ENCODE measurements at regions not wholly inside any gene's neighbourhood (a gene's known extent, or its start where the extent isn't known, plus 50 kb on each side); places are given as distances from the start of the nearest gene placed in this dataset.
"Not testable (repeated sequence)": the region's sequence is repeated elsewhere in the genome, so short reads cannot be mapped to it uniquely, and the experiment has no call there.

DNA sequence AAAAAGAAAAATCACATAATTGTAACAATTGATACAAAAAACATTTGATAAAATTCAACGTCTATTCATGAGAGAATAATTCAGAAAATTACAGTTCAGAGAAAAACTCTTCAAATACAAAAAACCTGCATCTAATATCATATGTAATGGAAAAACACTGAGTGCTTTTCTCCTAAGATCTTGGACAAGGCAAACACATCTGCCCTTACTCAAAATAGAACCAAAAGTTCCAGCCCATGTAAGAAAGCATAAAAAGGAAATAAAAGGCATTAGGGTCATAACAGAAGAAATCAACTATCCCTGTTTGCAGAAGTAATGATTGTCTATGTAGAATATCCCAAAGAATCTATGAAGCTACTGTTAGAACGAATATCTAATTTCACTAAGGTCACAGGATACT, 721.4 kb downstream of the RFPL4B start:
- DNase-seq (ENCODE audit: low read depth in 3 of 3, low spot score in 2 of 3), result no peak

DNA sequence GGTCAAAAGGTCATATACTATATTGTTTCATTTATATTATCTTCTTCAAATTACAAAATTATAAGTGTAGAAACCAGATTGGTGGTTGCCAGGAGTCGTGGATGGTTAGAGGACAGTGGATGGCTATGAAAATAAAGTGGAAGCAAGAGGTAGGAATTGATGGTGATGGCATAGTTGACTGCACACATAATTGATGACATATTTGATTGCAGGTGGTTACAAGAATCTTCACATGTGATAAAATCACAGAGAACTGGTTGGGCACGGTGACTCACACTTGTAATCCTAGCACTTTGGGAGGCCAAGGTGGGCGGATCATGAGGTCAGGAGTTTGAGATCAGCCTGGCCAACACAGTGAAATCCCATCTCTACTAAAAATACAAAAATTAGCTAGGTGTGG, 723.6 kb downstream of the RFPL4B start:
- not testable (repeated sequence) for DNase-seq (ENCODE audit: low read depth in 3 of 3, low spot score in 2 of 3)

DNA sequence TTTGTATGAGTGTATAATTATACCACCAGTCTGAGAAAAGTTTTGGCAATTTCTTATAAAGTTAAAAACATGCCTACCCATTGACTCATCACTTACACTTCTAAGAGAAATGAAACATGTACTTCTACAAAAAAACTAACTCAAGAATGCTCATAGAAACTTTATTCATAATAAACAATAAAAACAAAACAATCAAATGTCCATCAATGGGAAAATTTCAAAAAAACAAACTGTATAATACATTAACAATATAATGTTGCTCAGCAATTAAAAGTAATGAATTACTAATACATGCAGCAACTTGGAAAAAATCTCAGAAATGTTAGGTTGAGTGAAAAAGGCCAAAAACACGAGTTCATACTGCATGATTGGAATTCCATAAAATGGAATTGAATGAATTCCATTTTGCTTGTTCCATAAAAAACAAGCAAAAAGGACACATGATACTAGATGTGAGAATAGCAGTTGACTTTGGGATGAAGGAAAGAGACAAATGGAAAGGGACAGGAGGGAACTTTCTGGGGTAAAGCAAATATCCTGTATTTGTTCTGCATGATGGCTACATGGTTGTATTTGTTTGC, 726.6 kb downstream of the RFPL4B start:
- DNase-seq (ENCODE audit: low read depth in 3 of 3, low spot score in 2 of 3), result no peak

DNA sequence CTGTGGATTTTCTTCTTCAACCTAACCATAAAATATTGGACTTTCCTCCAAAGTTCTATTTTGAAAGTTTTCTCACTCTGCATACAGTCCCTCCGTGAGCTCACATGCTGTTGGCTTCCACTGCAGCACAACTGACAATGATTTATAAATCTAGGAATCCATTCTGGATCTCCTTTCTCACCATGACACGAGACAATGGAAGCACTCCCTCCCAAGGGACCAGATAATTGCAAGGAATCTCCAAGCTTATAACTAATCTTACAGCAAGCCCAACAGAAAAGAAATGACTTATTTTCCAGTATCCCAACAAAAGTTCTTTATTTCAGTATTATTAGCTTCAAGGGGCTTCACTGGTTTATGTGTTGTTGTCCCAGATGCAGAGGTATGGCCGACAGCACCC, 729.0 kb downstream of the RFPL4B start:
- no peak for DNase-seq (ENCODE audit: low read depth in 3 of 3, low spot score in 2 of 3)

DNA sequence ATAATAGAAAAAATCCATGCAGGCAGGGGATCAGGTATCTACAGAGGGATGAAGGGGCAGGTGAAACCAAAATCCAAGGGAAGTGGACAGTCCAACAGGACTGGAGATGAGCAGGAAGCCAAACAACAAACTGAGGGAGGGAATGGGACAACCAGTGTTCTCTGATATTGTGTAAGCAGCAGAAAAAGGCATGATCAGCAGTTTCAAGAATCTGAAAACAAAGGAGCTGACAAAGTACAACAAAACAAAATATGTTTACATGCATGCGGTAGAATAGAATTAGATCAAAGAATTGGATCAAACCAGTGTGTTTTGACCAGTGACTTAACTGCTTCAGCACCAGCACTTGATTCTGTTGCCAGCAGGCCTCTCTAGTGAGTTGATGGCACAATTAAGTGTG, 729.7 kb downstream of the RFPL4B start:
- DNase-seq (ENCODE audit: low read depth in 3 of 3, low spot score in 2 of 3), result no peak

DNA sequence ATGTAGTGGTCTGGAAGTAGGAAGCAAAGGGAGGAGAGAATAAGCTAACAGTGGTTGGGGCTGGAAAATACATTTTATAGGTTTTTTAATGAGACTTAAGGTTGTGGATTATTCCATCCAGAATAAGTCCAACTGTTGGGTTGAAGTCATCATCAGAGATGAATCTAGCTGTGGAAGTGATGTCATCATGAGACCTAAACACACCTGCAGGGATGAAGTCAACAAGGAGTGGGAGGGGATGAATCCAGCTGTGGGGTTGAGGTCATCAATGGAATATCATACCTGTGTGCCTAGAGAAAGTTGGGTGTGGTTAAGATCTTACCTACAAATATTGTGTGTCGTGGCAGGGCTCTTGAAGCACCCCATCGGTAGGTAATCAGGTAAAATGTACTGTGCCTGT, 730.7 kb downstream of the RFPL4B start:
- no peak for DNase-seq (ENCODE audit: low read depth in 3 of 3, low spot score in 2 of 3)

DNA sequence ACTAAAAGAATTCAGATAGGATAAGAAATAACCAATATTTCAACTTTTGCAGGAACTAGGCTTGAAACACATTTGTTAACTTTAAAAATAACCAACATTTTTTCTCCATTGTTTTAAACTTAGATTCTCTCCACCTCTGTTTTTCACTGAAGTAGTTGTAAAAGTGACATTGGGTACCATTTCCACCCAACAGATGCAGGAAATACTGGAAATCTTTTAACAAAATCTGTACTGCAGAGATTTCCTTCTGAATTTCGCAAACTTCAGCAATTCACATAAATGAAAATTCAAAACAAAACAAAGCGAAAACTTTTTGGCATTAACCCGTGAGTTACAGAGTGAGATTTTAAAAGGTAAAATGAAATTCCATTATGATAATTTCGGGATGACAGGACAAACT, 731.7 kb downstream of the RFPL4B start:
- DNase-seq (ENCODE audit: low read depth in 3 of 3, low spot score in 2 of 3), result no peak

DNA sequence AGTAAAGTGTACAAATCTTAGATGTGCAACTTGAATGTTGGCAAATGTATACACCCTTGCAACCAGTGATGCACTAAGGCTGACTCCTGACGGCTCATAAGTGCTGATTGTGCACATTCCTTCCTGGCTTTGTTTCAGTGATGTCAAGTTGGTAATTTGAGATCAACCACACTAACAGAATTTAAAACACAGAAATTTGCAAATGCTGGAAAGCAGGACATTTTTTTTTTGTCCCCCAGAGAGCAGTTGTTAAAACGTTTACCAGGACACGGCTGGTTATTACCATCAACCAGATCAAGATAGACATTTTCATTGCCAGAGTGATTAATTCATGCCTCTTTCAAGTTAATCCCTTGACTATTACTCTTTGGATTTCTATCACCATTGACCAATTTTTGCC, 735.6 kb downstream of the RFPL4B start:
- DNase-seq (ENCODE audit: low read depth in 3 of 3, low spot score in 2 of 3), result no peak

DNA sequence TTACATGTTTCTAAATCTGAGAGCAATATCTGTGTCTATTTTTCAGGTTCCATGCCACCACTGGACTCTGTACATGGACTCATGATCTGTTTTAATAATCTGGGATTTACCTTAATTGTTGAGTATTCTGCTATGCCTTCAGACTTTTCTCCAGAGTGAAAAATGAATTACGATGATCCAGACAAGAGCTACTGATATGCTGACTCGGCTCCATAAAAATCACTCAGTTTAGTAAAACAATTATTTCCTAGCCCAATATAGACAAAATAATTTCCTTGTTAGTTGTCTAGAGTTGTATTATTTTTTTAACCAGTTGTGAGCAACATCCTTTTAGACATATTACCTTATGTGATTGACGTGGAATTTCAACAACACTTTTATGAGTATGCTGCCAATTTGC, 736.8 kb downstream of the RFPL4B start:
- DNase-seq (ENCODE audit: low read depth in 3 of 3, low spot score in 2 of 3), result no peak

DNA sequence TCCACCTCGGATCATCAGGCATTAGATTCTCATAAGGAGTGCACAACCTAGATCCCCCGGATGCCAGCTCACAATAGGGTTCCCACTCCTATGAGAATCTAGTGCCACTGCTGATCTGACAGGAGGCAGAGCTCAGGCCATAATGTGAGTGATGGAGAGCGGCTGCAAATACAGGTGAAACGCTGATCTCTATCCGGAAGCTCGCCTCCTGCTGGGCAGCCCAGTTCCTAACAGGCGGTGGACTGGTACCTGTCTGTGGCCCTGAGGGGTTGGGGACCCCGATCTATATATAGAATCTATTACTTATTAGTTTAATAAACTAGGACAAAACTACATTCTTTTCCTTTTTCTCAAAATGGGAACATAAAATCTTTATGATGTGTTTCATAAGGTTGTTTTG, 741.9 kb downstream of the RFPL4B start:
- DNase-seq (ENCODE audit: low read depth in 3 of 3, low spot score in 2 of 3), result no peak

DNA sequence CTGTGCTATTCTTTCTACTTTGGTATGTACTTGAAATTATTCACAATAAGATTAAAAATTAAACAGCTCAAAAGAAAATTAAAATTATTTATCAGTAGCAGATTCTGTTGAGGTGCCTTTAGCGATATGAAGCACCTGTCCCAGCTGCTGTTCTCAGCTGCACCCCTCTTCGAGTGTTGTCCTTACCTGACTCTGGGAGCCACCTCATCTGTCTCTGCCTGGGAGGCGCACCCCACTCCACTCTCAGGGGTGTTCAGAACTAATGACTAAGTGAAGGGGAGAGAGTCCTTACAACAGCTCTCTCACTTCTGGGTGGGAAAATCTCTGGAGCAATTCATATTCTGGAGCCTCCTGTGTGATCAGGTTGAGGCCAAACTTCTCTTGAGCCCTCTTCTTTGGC, 745.7 kb downstream of the RFPL4B start:
- no peak for DNase-seq (ENCODE audit: low read depth in 3 of 3, low spot score in 2 of 3)

DNA sequence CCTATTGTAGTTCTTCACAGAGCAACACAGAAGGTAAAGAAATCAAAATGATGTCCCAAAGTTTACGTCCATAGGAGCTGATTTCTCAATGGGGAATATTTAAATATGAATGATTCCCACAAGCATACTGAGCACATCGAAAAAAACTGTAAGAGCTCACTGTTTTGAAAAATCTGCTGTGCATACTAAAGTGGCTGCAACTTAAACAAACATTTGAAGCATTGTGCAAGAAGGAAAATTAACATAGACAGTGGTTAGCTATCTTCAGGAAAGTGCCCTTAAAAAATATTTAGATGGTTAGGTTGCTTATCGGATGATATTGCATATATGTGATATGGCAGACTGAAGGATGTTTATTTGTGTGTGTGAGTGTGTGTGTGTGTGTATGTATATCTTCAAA, 747.6 kb downstream of the RFPL4B start:
- DNase-seq (ENCODE audit: low read depth in 3 of 3, low spot score in 2 of 3), result no peak

DNA sequence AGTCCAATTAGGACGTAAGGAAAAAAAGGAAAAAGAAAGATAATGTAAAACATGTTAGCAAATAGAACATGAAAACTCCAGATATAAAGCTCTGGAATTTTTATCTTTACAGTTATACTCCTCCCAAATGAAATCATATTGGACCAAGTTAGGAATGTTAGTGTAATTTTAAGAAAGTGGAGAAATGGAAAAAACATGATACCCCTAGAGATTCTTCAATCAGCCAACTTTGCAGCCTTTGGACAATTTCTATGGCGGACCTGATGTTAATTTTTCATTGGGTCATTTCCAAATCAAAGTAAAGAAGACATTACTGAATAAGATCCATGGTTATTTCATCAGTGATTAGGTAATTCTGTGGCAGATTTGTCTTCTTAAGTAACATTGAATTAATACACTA, 748.7 kb downstream of the RFPL4B start:
- DNase-seq (ENCODE audit: low read depth in 3 of 3, low spot score in 2 of 3), result no peak

DNA sequence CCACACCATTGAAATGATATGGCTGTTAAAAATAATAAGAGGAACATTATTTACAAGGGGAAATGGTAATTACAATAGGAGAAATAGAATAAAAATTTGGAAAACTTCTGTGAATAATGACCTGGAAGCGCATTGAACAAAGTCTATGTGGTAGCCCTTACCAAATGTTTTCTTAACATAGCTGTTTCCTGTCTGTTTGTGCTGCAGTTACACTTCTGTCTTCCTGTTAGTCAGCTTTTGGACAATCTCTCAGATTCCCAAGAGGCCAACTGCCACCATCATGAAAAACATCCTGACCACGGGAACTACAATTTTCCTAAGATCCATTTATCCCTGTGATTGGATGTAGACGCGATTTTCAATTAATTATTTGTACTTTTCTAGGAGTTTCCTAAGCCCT, 754.4 kb upstream of the MARCKS start:
- no peak for DNase-seq (ENCODE audit: low read depth in 3 of 3, low spot score in 2 of 3)

DNA sequence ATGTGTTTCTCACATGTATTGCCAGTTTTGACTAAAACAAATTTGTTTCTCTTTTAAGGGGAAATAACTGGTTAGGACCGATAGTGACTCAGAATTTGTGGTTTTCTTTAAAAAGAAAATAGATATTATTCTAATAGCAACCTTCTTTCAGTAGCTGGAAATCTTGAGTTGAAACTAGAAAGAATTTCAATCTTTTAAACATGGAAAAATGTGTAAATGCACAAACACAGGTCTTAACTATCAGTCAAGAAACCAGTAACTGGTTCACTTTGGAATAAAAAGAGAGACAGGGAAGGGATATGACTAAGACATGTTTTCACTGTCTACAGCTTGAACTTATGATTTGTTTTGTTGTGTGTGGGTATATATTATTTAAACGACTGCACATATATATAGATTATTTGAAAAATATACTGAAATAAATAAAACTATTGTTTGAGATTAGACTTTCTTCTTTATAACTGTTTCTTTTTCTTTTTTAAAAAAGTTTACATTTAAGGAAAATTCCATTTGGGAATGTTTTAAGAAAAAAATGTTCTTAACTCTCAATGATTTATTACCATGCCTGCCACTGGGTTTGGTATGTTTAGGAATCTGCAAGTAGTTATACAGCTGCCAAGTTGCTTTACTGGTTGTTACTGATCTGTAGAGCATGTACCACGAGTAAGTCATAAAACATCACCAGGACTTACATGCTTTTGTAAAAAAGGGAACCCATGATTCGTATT, 753.3 kb upstream of the MARCKS start:
- no peak for DNase-seq (ENCODE audit: low read depth in 3 of 3, low spot score in 2 of 3)

DNA sequence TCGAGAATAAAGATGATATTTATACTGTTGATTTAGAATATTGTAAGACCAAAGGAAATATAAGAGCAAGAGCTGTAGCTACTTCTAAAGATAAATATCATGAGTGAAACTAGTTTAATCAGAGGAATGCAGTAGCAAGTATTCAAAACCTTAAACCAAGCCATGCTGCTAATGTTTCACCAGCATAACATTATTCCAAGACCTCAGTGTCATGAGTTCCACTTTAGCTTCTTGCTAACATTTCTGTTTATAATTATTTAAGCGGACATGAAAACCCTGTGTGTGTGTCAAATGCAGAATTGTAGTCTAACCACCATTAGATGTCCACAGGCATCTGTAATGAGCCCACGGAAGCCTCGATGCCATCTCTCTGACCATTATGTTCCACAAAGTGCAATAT, 752.6 kb upstream of the MARCKS start:
- DNase-seq (ENCODE audit: low read depth in 3 of 3, low spot score in 2 of 3), result no peak

DNA sequence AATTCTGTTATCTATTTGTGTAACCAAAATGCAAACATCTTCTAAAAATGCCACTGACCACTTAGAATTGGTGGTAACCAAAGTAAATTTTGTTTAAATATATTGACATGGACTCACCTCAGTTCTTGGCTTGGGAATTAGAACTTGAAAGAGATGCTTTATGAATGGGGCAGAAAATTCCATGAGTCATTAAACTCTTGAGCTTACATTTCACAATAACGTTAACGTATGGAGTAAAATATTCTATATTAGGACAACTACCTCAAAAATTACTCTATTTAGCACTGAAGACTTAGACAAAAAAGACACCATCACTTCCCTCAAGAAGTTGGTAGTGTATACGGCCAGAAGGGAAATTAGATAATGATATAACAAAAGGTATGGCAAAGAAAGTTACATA, 752.2 kb upstream of the MARCKS start:
- no peak for DNase-seq (ENCODE audit: low read depth in 3 of 3, low spot score in 2 of 3)

DNA sequence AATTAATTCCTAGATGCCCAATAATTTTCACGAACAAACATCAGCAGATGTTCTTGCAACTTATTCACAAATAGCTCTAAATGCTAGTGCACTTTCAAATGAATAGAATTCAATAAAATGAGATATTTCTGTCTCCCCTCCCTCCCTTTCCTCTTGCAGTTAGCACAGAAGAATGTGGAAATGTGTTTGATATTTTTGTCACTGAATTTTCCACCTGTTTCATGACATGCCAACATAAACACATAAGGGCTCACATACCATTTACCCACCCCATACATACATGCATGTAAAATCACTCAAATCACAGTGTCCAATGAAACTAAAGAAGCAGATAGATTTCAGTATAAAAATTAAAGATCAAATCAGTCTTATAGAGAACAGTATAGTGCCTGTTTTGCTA, 746.9 kb upstream of the MARCKS start:
- no peak for DNase-seq (ENCODE audit: low read depth in 3 of 3, low spot score in 2 of 3)

DNA sequence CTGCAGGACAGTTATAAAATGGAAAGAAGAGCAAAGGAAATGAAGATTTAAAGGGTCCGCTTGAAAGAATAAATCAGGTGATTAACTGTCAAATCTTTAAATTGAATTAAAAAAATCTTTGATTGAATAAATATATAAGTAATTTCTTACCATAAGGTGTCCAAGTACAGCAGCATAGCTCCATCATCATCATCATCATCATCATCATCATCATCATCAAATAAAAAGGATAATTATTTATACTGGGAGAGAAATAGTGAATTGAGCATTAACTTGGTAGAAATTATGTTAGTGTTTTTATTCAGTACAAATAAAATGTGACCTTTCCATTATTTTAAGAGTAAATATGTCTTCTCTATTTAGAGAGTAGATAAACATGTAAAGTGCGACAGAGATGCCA, 745.6 kb upstream of the MARCKS start:
- no peak for DNase-seq (ENCODE audit: low read depth in 3 of 3, low spot score in 2 of 3)

DNA sequence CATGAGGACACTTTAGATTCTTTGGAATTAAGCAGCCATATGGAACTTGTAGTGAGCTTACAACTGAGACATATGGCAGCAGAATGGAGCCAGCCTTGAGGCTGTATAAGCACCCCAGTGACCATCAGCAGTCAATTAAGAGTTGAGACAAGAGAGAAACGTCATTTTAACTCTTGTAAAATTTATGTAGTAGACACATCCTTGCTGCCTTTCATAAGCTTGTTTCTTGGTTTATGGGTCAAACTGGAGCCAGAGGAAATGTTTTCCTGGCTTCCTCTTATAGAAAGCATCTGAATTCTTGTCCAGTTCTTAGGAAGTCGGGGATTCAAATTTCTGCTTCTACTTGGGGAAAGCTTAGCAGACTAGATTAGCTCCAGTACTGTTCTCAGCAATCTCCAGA, 745.1 kb upstream of the MARCKS start:
- DNase-seq (ENCODE audit: low read depth in 3 of 3, low spot score in 2 of 3), result no peak

DNA sequence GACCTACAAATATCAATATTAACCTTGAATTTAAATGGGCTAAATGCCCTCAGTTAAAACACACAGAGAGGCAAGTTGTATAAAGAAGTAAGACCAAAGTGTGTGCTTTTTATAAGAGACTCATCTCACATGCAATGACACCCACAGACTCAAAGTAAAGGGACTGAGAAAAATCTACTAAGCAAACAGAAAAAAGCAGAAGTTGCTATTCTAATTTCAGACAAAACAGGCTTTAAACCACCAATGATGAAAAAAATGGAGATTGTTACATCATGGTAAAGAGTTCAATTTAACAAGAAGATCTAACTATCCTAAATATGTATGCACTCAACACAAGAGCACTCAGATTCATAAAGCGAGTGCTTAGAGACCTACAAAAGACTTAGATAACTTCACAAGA, 741.9 kb upstream of the MARCKS start:
- no peak for DNase-seq (ENCODE audit: low read depth in 3 of 3, low spot score in 2 of 3)

DNA sequence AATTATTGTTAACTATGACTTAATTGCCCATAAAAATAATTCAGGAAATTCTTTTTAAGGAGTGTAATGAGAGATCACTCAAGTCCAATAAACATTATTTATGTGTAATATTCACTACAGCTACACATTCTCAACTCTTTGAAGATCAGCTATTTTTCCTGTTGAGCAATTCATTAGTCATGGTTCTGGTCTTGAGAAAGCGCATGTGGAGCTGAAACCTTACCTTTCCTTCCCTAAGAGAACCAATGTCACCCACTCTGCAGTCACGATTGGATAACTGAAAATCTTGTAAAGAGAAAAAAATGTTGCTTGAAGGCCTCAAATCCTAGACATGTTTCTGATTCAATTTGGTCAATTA, 736.9 kb upstream of the MARCKS start:
- DNase-seq (ENCODE audit: low read depth in 3 of 3, low spot score in 2 of 3), result no peak
